ENCODE measurements at regions not wholly inside any gene's neighbourhood (a gene's known extent, or its start where the extent isn't known, plus 50 kb on each side); places are given as distances from the start of the nearest gene placed in this dataset.

GRCh38 chr4:129364747-129365452 is 268.9 kb downstream of the C4orf33 start:
- H3K9me3 ChIP-seq (ENCODE audit: low read depth, low read length, poor library complexity, severe bottlenecking): no peaks in the 10 kb centered on the region
- H3K4me3 ChIP-seq (ENCODE audit: low read depth, low read length, poor library complexity, severe bottlenecking): no peak overlapping the region
- ChIA-PET CTCF (no interaction called here), POLR2A (ENCODE audit: low non-redundant PET) (no interaction called here)
- H3K36me3 ChIP-seq (ENCODE audit: insufficient read depth, low read length, poor library complexity, severe bottlenecking): no peaks in the 10 kb centered on the region
- TF ChIP-seq CTCF (conservative IDR thresholded peaks at IDR 0.05; ENCODE audit: low read depth, low read length) (no peak), EZH2 (IDR thresholded peaks at IDR 0.05; ENCODE audit: borderline replicate concordance, low read depth, low read length, poor library complexity, severe bottlenecking) (no peak)
- BruUV-seq (replicated peaks): no TSS peak
- H3K27ac ChIP-seq (ENCODE audit: low read depth, low read length, poor library complexity, severe bottlenecking): no peak overlapping the region
- intact Hi-C loops (cut with micrococcal nuclease; ENCODE audit: unreplicated experiment): loop anchor here (5.0 to 10.0 kb wide), 3 partner anchors 162 to 970 kb away; no protein-coding TSS in a partner anchor
- no peaks in the 10 kb centered on the region for H3K4me1 ChIP-seq (ENCODE audit: insufficient read depth, low read length, poor library complexity, severe bottlenecking)
- H3K27me3 ChIP-seq (replicated peaks; ENCODE audit: insufficient read depth, low read depth, low read length, poor library complexity): no peaks in the 10 kb centered on the region
- no peak for DNase-seq (ENCODE audit: low spot score)

- intact Hi-C loops (cut with micrococcal nuclease; ENCODE audit: unreplicated experiment): loop anchor here (10.0 kb wide), 2 partner anchors 555 to 965 kb away; no protein-coding TSS in a partner anchor
- ChIA-PET CTCF (no interaction called here), POLR2A (ENCODE audit: low non-redundant PET) (no interaction called here)
- no TSS peak for BruUV-seq (replicated peaks)
- H3K4me1 ChIP-seq (ENCODE audit: insufficient read depth, low read length, poor library complexity, severe bottlenecking): no peaks in the 10 kb centered on the region
- H3K9me3 ChIP-seq (ENCODE audit: low read depth, low read length, poor library complexity, severe bottlenecking): no peaks in the 10 kb centered on the region
- H3K4me3 ChIP-seq (ENCODE audit: low read depth, low read length, poor library complexity, severe bottlenecking): no peak overlapping the region
- no peak overlapping the region for H3K27ac ChIP-seq (ENCODE audit: low read depth, low read length, poor library complexity, severe bottlenecking)
- no peak for DNase-seq (ENCODE audit: low spot score)
- no peaks in the 10 kb centered on the region for H3K36me3 ChIP-seq (ENCODE audit: insufficient read depth, low read length, poor library complexity, severe bottlenecking)
- H3K27me3 ChIP-seq (replicated peaks; ENCODE audit: insufficient read depth, low read depth, low read length, poor library complexity): no peaks in the 10 kb centered on the region
- no peak for TF ChIP-seq CTCF (conservative IDR thresholded peaks at IDR 0.05; ENCODE audit: low read depth, low read length)
- no peak for TF ChIP-seq EZH2 (IDR thresholded peaks at IDR 0.05; ENCODE audit: borderline replicate concordance, low read depth, low read length, poor library complexity, severe bottlenecking)
Observed at GRCh38 chr4:129369361-129370010, 273.5 kb downstream of the C4orf33 start.

GRCh38 chr4:129371065-129371464 is 275.1 kb downstream of the C4orf33 start:
- CTCF ChIA-PET: no interaction called here
- Histone ChIP-seq H3K27me3 (replicated peaks; ENCODE audit: insufficient read depth, low read depth, low read length, poor library complexity) (no peaks in the 10 kb centered on the region), H3K9me3 (ENCODE audit: low read depth, low read length, poor library complexity, severe bottlenecking) (no peaks in the 10 kb centered on the region), H3K4me1 (ENCODE audit: insufficient read depth, low read length, poor library complexity, severe bottlenecking) (no peaks in the 10 kb centered on the region), H3K27ac (ENCODE audit: low read depth, low read length, poor library complexity, severe bottlenecking) (no peak overlapping the region), H3K36me3 (ENCODE audit: insufficient read depth, low read length, poor library complexity, severe bottlenecking) (no peaks in the 10 kb centered on the region), H3K4me3 (ENCODE audit: low read depth, low read length, poor library complexity, severe bottlenecking) (no peak overlapping the region)
- no peak for TF ChIP-seq CTCF (conservative IDR thresholded peaks at IDR 0.05; ENCODE audit: low read depth, low read length)
- no peak for TF ChIP-seq EZH2 (IDR thresholded peaks at IDR 0.05; ENCODE audit: borderline replicate concordance, low read depth, low read length, poor library complexity, severe bottlenecking)
- POLR2A ChIA-PET (ENCODE audit: low non-redundant PET): no interaction called here
- BruUV-seq (replicated peaks): no TSS peak
- DNase-seq (ENCODE audit: low spot score): no peak
- intact Hi-C loops (cut with micrococcal nuclease; ENCODE audit: unreplicated experiment): no loop called here

All from A673 (cell line).